ENCODE measurements at regions not wholly inside any gene's neighbourhood (a gene's known extent, or its start where the extent isn't known, plus 50 kb on each side); places are given as distances from the start of the nearest gene placed in this dataset.

GRCh38 chr10:15954188-15954587 lies 93.9 kb upstream of the MINDY3 start:
- DNase-seq (ENCODE audit: low read depth, low spot score) = no peak
- CTCF ChIA-PET = no interaction called here

More at GRCh38 chr10:15954188-15954587, 93.9 kb upstream of the MINDY3 start:
- H3K27me3 ChIP-seq (ENCODE audit: control insufficient read depth in 2 of 2, insufficient read depth in 2 of 2, low read length in 2 of 2) = no peaks in the 10 kb centered on the region
- no peaks in the 10 kb centered on the region for H3K9me3 ChIP-seq (replicated peaks; ENCODE audit: control insufficient read depth, insufficient read depth, low read length)
- BruUV-seq (replicated peaks) = no TSS peak
- no peak overlapping the region for H2AFZ ChIP-seq (ENCODE audit: low read depth, low read length)
- FAIRE-seq = no peak
- no peak overlapping the region for H3K4me2 ChIP-seq (ENCODE audit: insufficient read depth, low read length)
- POLR2A ChIA-PET = no interaction called here
- H3K4me1 ChIP-seq (ENCODE audit: control insufficient read depth, extremely low read depth, insufficient read depth, low read length) = no peaks in the 10 kb centered on the region
- no peaks in the 10 kb centered on the region for H4K20me1 ChIP-seq (replicated peaks; ENCODE audit: control insufficient read depth, extremely low read depth, insufficient read depth, low read length)
- intact Hi-C loops (cut with micrococcal nuclease) = no loop called here
- H3K4me3 ChIP-seq (replicated peaks in 1 of 3; ENCODE audit: insufficient read depth in 1 of 3, low read depth in 1 of 3, low read length in 3 of 3) = no peak overlapping the region
- no peak overlapping the region for H3K9ac ChIP-seq (replicated peaks; ENCODE audit: extremely low read depth, insufficient read depth, low read length)
- no peaks in the 10 kb centered on the region for H3K36me3 ChIP-seq (ENCODE audit: control insufficient read depth in 2 of 2, extremely low read depth in 1 of 2, insufficient read depth in 2 of 2, low read length in 2 of 2)
- H3K27ac ChIP-seq (ENCODE audit: insufficient read depth, low read depth, low read length) = no peak overlapping the region
- TF ChIP-seq GATA2 (IDR thresholded peaks at IDR 0.05; ENCODE audit: insufficient read depth, insufficient read length, low read depth, low read length) = no peak
- TF ChIP-seq MAX (IDR thresholded peaks at IDR 0.05; ENCODE audit: insufficient read depth, insufficient read length) = no peak
- TF ChIP-seq CTCF (IDR thresholded peaks at IDR 0.05; ENCODE audit: extremely low read depth in 1 of 2, insufficient read depth in 1 of 2, low read depth in 1 of 2, low read length in 2 of 2) = no peak
- no peak for TF ChIP-seq FOS (IDR thresholded peaks at IDR 0.05; ENCODE audit: borderline replicate concordance, insufficient read depth, low read length)
- no peak for TF ChIP-seq JUN (IDR thresholded peaks at IDR 0.05; ENCODE audit: borderline replicate concordance, insufficient read depth, insufficient read length, low read depth)
- no peak for TF ChIP-seq POLR2AphosphoS5 (IDR thresholded peaks at IDR 0.05; ENCODE audit: insufficient read depth, low read depth, low read length)
- no peak for TF ChIP-seq MYC (IDR thresholded peaks at IDR 0.05; ENCODE audit: low read depth, low read length)
- no peak for TF ChIP-seq POLR2A (IDR thresholded peaks at IDR 0.05; ENCODE audit: low read depth, low read length)
- TF ChIP-seq EZH2 (IDR thresholded peaks at IDR 0.05; ENCODE audit: borderline replicate concordance, low read depth, low read length, severe bottlenecking) = no peak
- no peaks in the 10 kb centered on the region for H3K79me2 ChIP-seq (ENCODE audit: control insufficient read depth, insufficient read depth, low read length)
- no peaks in the 10 kb centered on the region for H3K9me1 ChIP-seq (replicated peaks; ENCODE audit: control insufficient read depth, extremely low read depth, insufficient read depth, low read length)
- dilution Hi-C loops (cut with MboI; ENCODE audit: extremely low pct_ligation_motif_present, low sequenced_read_pairs) = no loop called here

Data from endothelial cell of umbilical vein (primary cell).